Ramos (cell line): ENCODE measurements at regions not wholly inside any gene's neighbourhood (a gene's known extent, or its start where the extent isn't known, plus 50 kb on each side); places are given as distances from the start of the nearest gene placed in this dataset.

Source experiments
- in situ Hi-C: fragments of 300-500 bp; cut with MboI; formaldehyde crosslinking; loops from one replicate; pipeline ENCODE4 v1.14.3; 2022; ENCODE audit warnings: low sequenced_read_pairs; ENCODE audit not compliant: unreplicated experiment

- in situ Hi-C loops: no loop called here
These were observed 702.4 kb downstream of the TUSC7 start for GRCh38 chr3:117411971-117412370.

DNA sequence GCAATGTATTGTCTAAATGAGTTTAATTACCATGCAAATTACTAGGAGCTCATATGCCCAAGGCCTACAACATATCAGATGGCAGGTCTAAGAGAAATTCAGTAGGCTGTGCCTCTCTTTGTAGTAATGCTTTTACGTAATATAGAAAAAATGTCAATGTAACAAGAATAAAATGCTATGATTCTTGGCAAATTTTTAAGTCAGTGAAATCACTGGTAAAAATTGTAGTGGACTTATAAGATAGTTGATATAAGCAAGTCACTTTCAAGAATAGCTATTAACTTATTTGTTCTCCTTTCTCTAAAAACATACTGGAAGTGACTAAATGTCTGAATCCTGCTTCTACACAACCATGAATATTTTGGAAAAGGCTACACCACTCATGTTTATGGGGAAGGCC is 707.8 kb downstream of the TUSC7 start:
- in situ Hi-C loops: no loop called here

- in situ Hi-C loops: no loop called here
These were observed 717.5 kb downstream of the TUSC7 start for GRCh38 chr3:117427081-117427480.

GRCh38 chr3:117433427-117433826 is 723.8 kb downstream of the TUSC7 start:
- in situ Hi-C loops: no loop called here

DNA sequence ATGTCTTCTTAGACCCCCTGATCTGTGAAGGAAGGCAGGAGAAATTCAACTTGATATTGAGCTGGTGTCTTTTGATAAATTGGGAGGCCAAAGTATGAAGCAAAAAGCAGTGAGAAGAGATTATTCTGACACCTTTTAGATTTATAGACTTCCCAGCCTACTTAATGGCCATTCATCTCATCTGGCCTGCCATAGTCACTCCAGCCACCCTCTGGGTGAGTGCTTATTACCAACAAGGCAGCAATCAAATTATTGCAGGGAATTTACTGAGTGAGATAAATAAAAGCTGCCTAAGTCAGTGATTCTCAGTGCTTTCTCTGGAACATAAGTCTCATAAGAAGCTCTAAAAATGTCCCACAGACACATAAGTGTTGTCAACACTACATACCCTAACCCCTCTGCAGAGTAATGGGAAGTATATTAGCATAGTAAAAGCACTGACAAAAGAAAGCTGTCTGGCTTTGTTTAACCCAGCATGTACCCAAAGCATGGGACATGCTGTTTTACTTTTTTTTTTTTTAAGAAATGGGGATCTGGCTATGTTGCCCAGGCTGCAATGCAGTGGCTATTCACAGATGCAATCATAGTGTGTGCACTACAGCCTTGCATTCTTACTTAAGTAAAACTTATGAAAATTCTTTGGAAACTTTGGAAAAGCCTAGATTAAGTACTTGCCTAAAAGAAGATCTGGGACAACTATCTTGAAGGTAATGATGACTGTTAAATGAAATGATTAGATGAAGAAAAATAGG is 725.3 kb downstream of the TUSC7 start:
- in situ Hi-C loops: no loop called here

GRCh38 chr3:117435506-117435905 is 725.9 kb downstream of the TUSC7 start:
- in situ Hi-C loops: no loop called here

- in situ Hi-C loops: no loop called here
These were observed 730.2 kb downstream of the TUSC7 start for GRCh38 chr3:117439812-117440211.

- in situ Hi-C loops: no loop called here
These were observed 732.3 kb downstream of the TUSC7 start for GRCh38 chr3:117441851-117442250.

GRCh38 chr3:117442566-117442965 is 733.0 kb downstream of the TUSC7 start:
- in situ Hi-C loops: no loop called here

- in situ Hi-C loops: no loop called here
These were observed 733.4 kb downstream of the TUSC7 start for GRCh38 chr3:117443014-117443413.

DNA sequence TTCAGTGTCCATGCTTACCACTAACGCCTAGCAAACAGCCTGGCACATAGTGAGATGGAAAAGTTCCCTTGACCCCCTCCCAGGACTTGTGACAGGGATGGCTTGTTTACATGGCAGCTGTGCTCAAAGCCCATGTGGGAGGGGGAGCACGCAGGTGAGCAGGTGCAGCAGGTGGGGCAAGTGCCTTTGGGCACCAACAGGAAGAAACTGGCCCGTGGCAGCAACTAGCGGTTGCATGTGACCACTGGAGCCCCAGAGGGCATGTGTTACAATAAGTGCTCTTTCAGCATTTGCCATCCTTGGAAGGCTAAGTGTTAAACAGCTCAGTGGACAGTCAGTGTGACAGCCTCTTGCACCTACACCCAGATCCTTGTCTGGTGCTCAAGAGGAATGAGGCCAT is 734.6 kb downstream of the TUSC7 start:
- in situ Hi-C loops: no loop called here

- in situ Hi-C loops: no loop called here
These were observed 737.8 kb downstream of the TUSC7 start for GRCh38 chr3:117447419-117447818.

- in situ Hi-C loops: no loop called here
These were observed 740.4 kb downstream of the TUSC7 start for GRCh38 chr3:117450026-117450425.

DNA sequence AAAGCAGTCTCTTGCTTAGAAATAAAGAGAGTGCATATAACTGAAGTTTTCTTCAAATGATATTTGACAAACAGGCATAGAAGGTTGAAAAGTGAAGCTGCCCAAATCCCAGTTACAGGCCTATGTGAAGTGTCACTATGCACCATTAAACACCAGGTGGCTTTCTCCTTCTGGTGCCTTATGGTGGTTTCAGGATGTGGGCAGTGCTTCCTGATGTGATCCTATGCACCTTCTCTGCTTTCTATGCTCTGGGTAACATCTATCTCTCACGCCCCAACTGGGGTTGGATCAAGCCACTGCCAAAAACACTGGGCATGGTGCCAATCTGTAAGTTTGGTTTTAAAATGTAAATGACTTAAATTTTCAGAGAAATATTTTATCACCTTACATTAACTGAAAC is 744.7 kb downstream of the TUSC7 start:
- in situ Hi-C loops: no loop called here

GRCh38 chr3:117454908-117455307 is 745.3 kb downstream of the TUSC7 start:
- in situ Hi-C loops: no loop called here

DNA sequence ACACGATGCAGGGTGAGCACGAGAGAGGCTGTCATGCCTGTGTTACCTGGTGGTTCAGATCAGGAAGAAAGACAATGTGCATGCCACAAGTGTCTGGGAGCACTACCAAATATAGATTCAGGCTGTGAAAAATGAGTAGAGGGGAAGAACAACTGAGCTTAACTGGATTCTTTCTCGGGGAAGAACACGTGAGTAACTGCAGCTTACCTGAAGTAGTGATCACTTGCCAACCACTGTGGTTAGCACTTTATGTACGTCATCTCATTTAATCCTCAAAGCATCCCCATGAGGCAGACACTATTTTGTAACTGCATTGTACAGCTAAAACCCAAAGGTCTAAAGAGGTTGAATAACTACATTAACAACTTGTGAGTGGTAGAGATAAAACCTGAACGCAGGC is 746.2 kb downstream of the TUSC7 start:
- in situ Hi-C loops: no loop called here

- in situ Hi-C loops: no loop called here
These were observed 753.9 kb downstream of the TUSC7 start for GRCh38 chr3:117463276-117464115.

DNA sequence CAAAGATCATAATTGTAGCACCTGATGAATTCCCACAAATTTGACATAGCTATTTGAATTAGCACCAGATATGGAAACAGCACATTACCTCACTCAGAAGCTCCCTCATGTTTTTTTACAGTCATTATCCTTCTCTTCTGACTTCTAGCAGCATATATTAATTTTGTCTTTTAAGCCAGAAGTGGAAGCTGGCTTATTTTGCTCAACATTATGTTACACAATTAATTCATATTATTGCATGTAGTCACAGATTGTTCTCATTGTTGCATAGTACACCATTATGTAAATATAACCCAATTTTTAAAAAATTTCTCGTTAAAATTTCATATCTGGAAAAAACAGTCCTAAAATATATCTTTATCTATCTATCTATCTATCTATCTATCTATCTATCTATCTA is 762.3 kb downstream of the TUSC7 start:
- in situ Hi-C loops: no loop called here

- in situ Hi-C loops: no loop called here
These were observed 764.5 kb downstream of the TUSC7 start for GRCh38 chr3:117473981-117474538.

DNA sequence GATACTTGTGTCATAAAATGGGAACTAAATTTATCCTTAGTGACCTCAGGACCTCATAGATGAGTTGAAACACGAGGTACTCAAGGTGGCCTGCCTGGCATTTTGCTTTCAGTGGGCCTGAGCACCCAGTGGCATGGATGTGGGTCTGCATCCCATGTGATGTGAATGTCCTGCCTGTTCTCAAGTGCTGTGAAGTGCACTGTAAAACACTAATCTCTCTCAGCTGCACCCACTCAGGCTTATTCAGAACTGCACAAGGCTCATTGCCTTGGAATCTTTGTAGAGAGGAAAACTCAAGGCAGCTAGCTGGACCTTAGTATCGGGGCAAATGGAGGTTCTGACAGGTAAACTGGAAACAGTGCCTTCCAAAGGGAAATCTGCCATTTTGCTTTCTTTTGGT is 767.0 kb downstream of the TUSC7 start:
- in situ Hi-C loops: no loop called here

DNA sequence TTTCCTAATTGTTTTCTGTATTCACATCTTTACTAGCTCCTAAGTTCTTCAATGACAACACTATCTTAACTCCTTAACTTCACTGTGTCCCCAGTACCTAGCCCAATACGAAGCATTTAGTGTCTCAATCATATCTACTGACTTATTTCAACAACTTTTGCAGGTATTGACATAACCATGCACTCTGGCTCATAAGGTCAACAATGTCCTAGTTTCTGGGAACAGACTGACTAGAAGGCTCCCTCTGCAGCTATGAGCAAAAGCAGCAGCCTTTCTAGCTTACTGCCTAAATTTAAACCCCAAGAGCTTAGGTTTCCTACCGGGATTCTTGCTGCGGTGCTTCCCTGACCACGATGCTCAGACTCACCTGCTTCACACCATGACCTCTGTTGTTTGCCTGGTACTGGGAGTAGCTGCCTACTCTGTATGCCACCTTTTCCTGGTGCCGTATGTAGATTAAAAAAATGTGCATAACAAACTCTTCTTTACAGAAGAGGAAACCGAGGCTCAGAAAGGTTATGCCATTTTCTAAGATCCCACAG is 767.7 kb downstream of the TUSC7 start:
- in situ Hi-C loops: no loop called here
